ENCODE measurements at regions not wholly inside any gene's neighbourhood (a gene's known extent, or its start where the extent isn't known, plus 50 kb on each side); places are given as distances from the start of the nearest gene placed in this dataset.

DNA sequence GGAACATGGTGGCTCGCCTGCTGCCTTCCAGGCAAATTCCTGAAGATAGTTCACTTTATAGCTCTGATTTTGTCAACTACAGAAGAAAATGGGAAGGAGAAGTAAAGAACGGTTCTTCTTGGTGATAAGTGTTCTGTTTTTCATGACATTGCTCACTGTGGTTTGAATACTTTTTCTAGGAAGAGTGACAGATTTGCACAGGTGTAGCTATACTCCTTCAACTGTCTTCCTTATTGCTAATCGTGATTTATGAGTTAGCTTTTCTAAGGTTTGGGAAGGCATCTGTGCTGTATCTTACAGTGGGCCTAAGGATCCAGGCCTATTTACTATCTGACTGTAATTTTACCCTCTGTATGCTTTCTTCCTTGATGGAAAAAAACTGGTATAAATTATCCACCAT, 405.6 kb downstream of the NDFIP2 start:
- TF ChIP-seq CTCF (IDR thresholded peaks at IDR 0.05; ENCODE audit: control insufficient read depth, extremely low read depth, insufficient read depth) = no peak
- H3K4me3 ChIP-seq (ENCODE audit: low read depth, low read length) = no peak overlapping the region
- no peak for DNase-seq (ENCODE audit: low read depth)

- H3K4me3 ChIP-seq (ENCODE audit: low read depth, low read length) = no peak overlapping the region
- TF ChIP-seq CTCF (IDR thresholded peaks at IDR 0.05; ENCODE audit: control insufficient read depth, extremely low read depth, insufficient read depth) = no peak
- no peak for DNase-seq (ENCODE audit: low read depth)
Measured at GRCh38 chr13:79884890-79885289, 403.9 kb downstream of the NDFIP2 start.

- no peak overlapping the region for H3K4me3 ChIP-seq (ENCODE audit: low read depth, low read length)
- no peak for DNase-seq (ENCODE audit: low read depth)
- TF ChIP-seq CTCF (IDR thresholded peaks at IDR 0.05; ENCODE audit: control insufficient read depth, extremely low read depth, insufficient read depth) = no peak
Measured at GRCh38 chr13:79883216-79883615, 402.3 kb downstream of the NDFIP2 start.

GRCh38 chr13:79880818-79881217, 399.9 kb downstream of the NDFIP2 start:
- no peak for DNase-seq (ENCODE audit: low read depth)
- no peak for TF ChIP-seq CTCF (IDR thresholded peaks at IDR 0.05; ENCODE audit: control insufficient read depth, extremely low read depth, insufficient read depth)
- H3K4me3 ChIP-seq (ENCODE audit: low read depth, low read length) = no peak overlapping the region

DNA sequence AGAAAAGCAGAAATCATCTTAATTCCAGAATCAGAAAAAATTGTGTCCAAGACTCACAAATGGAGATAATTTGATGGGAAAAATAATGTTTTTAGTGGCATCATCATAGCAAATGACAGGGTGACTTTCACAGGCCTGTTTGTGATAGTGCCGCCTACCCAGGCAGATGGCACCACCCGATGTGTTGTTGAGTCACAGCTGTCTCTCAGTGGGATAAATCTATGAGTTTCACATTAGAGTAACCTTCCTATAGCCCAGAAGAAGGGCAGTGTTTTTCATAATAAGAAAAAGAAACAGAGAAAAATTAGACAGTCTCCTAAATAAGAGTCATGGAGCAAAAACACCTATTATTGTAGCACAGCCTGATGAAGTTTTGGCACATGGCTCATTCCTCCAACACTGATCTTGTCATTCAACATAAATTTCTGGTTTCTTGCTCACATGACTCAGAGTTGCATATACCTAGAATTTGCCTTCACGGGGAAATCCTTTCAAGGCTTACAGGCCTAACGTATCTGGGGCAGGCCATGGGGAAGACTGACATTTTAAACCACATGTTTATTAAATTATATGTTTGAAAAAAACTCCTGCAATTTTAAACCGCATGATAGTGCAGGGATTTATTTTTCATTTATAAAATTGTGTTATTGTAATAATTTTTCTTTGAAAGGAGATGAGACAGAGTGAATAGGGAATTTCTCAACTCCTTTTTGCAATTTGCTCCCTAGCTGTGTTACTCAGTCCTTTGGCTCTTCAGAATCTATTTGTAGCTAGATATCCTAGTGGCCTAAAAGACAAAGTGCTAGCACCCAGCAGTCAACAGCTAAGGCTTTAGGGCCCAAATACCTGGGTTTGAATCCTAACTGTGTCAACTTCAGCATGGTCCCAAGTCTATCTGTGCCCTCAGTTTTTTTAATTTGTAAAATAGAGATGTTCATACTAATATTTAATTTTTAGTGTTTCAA, 393.7 kb downstream of the NDFIP2 start:
- DNase-seq (ENCODE audit: low read depth) = no peak
- TF ChIP-seq CTCF (IDR thresholded peaks at IDR 0.05; ENCODE audit: control insufficient read depth, extremely low read depth, insufficient read depth) = no peak
- H3K4me3 ChIP-seq (ENCODE audit: low read depth, low read length) = no peak overlapping the region

DNA sequence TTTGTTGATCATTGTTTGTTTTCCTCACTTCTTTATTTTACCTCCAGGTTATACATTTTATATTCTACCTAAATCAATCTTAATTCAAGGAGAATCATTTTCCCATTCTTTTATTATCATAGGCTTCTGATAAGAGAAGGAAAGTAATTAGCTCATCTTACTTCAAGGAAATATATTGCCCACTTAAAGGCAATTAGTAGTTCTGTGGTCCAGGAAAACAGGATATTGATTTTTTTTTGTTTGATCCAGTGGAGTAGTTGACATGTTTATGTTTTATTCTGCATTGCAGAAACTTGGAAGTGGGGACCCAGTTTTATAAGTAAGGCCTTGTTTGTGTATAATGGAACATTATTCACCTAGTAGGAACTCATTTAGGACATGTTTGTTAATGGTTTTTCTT, 390.6 kb downstream of the NDFIP2 start:
- H3K4me3 ChIP-seq (ENCODE audit: low read depth, low read length) = no peak overlapping the region
- DNase-seq (ENCODE audit: low read depth) = no peak
- TF ChIP-seq CTCF (IDR thresholded peaks at IDR 0.05; ENCODE audit: control insufficient read depth, extremely low read depth, insufficient read depth) = no peak

- TF ChIP-seq CTCF (IDR thresholded peaks at IDR 0.05; ENCODE audit: control insufficient read depth, extremely low read depth, insufficient read depth) = no peak
- DNase-seq (ENCODE audit: low read depth) = no peak
Measured at GRCh38 chr13:79870766-79871165, 389.8 kb downstream of the NDFIP2 start.

More at GRCh38 chr13:79870766-79871165, 389.8 kb downstream of the NDFIP2 start:
- no peak overlapping the region for H3K4me3 ChIP-seq (ENCODE audit: low read depth, low read length)

Measured in LNCaP clone FGC (cell line).